T-helper 1 cell (primary cell): ENCODE measurements at regions not wholly inside any gene's neighbourhood (a gene's known extent, or its start where the extent isn't known, plus 50 kb on each side); places are given as distances from the start of the nearest gene placed in this dataset.
"Not testable (repeated sequence)": the region's sequence is repeated elsewhere in the genome, so short reads cannot be mapped to it uniquely, and the experiment has no call there.

ENCODE experiments used
- DNase-seq, 5 donors: peaks; one replicate each; pipeline ENCODE4 v3.0.0-alpha.2; 2012 to 2020

DNA sequence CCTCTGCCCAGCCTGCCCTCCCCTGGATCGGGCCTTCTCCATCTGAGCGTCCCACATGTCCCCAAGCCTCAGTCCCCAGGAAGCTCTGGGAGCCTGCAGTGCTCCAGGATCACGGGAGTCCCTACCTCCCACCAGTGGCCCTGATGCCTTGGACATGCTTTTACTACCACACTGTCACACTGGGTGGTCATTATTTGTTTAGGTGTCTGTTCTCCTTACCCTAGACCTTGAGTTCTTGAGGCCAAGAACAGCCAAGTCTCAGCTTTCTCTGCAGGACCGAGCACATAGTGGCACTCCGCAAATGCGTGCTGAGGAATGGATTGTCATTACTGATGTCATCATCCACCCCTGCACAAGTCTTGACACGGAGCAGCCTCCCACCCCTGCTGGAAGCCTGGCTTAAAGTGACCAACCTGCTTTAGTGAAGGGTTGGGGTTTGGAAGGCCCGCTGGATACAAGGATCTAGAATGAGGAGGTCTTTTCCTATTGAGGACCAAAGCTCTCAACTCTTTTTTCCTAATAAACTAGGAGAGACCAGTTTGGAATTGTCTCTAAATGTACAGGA lies 132.9 kb upstream of the CRHR1 start:
- DNase-seq: no peak

DNA sequence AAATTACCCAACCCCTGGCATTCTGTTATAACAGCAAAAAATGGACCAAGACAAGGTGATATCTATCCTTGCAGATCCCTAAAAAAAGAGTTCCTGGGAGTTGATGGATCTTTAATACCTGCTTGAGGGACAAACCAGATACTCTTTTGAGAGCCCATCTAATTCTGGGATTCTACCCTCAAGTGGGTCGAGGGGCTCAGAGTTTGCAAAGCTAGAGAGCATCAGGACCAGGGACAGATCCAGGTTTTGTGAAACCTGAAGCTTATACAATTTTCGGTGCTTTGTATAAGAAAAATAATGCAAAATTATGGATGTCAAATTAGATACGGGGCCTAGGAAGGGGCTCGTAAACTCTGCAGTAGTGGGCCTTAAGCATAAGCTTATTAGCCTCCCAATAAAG lies 130.5 kb upstream of the CRHR1 start:
- no peak for DNase-seq

DNA sequence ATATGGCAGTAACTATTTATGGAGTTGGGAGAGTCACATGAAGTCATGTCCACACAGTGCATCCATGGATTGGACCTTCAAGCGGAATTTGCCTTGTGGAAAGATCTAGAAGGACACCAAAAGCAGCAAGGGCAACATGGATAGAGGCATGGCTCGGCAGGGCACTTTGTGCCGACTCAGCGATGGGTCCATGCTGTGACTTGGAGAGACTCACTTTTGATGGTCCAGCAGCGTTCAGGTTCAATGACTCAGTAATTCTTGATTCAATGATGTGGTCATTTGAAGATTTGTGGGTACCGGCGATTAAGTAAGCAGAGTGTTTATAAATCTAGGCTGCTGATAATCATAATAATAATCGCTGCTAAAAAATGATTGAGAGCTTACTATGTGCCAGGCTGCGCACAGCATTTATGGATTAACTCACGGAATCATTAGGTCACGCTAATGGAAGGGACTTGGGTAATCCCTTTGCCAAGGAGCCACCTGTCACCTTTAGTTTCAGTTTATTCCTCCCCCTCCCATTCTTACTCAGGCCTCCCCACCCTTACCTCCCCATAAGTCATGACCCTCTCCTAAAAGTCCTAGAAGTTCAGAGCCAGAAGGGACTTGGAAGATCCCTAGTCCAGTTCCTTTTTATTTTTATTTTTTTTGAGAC lies 127.5 kb upstream of the CRHR1 start:
- no peak for DNase-seq

DNA sequence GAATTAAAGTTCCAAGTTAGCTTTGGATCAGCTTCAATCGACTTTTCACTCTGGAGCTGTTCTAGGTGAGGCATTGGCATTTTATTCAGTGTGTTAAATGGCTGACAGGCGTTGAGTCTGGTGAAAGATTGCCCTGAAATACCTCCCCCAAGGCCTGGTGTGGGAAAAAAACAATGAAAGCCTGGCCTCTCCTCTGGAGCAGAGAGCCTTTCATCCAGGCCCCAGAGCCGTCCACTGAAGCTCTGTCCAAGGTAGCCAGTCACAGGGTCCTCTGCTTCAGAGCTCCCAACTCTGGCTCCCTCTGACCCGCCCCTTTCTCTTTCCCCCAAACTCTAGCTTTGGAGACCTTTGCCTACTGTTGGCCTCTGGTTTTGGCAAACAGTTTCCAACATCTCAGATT lies 123.6 kb upstream of the CRHR1 start:
- no peak for DNase-seq

GRCh38 chr17:45662432-45662831 lies 121.7 kb upstream of the CRHR1 start:
- no peak for DNase-seq

- no peak for DNase-seq
Observed at GRCh38 chr17:45663772-45664171, 120.3 kb upstream of the CRHR1 start.

GRCh38 chr17:45664921-45665320 lies 119.2 kb upstream of the CRHR1 start:
- no peak for DNase-seq

GRCh38 chr17:45666046-45666600 lies 118.0 kb upstream of the CRHR1 start:
- DNase-seq: no peak

- DNase-seq: no peak
Observed at GRCh38 chr17:45666641-45667040, 117.5 kb upstream of the CRHR1 start.

DNA sequence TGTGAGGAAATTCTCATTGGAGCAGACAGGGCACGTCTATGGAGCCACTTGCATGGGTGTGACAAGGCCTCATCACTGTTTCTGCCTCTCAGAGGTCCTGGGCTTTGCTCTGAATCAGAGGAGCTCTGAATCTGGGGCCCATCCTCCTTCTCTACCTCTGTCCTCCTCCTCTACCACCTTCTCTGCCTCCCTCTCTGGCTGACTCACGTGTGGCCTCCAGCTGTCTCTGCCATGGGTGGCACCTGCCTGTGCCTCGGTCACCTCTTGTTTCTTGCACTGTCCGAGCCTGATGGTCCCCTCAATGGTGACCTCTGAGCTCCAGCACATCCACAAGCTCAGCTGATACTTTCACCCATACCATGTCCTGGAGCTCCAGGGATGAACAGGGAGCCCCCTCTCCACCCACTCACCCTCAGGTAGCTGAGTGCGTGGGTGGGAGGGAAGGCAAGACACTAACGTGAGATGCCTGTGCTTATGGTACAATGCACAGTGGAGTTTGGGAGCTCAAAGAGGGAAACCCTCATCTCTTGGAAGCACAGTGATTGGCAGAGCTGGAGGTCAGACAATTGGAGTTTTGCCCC lies 116.4 kb upstream of the CRHR1 start:
- DNase-seq: no peak

DNA sequence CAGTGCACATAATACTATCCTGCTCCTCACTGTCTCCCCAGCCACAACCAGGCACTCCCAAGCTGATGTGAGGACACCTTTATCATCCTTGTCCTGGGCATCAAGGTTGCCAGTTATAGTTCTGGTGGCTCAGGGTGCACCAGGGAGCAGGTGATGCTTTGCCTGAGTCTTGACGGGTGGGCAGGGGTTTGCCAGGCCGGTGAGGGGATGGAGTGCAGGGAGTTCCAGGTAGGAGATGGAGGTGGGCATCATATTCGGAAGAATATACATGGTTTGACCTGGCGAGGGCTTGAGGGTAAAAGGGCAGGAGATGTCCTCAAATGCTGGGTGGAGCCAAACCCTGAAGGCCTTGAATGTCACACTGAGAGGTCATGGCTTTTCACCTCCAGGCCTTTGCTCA lies 115.8 kb upstream of the CRHR1 start:
- no peak for DNase-seq

DNA sequence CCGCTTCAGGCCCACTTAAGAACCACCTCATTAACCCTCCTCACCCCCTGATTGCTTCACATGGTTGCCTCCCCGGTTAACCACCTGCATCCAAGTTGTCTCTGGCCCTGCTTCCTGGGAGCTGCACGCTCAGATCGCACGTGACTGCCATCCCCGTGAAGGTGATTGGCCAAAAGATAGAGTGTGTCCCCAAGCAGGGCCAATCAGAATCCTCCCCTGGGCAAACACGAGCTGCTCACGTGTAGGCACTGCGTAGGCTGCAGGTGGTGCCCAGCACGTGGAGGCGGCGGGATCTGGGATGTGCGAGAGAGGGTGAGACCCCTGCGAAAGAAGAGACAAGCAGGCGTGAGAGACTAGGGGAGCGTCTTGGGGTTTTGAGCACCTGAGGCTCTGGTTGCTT lies 111.8 kb upstream of the CRHR1 start:
- no peak for DNase-seq

GRCh38 chr17:45672792-45673191 lies 111.3 kb upstream of the CRHR1 start:
- DNase-seq: no peak

DNA sequence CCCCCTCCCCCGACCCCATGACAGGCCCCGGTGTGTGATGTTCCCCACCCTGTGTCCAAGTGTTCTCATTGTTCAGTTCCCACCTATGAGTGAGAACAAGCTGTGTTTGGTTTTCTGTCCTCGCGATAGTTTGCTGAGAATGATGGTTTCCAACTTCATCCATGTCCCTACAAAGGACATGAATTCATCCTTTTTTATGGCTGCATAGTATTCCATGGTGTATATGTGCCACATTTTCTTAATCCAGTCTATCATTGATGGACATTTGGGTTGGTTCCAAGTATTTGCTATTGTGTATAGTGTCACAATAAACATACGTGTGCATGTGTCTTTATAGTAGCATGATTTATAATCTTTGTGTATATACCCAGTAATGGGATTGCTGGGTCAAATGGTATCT lies 110.4 kb upstream of the CRHR1 start:
- not testable (repeated sequence) for DNase-seq

GRCh38 chr17:45675012-45675411 lies 109.1 kb upstream of the CRHR1 start:
- DNase-seq: no peak

- no peak for DNase-seq
Observed at GRCh38 chr17:45675892-45676291, 108.2 kb upstream of the CRHR1 start.

DNA sequence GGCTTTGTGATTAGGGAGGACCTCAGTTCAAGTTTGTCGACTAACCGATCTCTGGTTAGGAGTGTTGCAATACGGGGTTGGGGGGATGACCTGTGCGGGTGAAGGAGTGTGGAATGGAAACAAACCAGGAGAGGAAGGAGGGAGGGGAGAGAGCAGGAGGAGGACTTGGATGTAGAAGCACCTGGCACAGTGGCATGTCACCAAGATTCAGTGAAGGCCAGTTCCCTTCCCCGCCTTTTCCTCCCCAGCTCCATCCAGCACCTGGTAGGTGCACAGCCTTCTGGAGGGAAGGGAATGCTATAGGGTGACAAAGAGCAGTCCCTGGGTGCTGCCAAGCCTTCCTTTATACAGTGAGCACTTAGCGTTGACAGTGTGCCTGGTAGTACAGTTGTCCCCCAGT lies 107.4 kb upstream of the CRHR1 start:
- no peak for DNase-seq

GRCh38 chr17:45677770-45678169 lies 106.3 kb upstream of the CRHR1 start:
- DNase-seq: no peak

DNA sequence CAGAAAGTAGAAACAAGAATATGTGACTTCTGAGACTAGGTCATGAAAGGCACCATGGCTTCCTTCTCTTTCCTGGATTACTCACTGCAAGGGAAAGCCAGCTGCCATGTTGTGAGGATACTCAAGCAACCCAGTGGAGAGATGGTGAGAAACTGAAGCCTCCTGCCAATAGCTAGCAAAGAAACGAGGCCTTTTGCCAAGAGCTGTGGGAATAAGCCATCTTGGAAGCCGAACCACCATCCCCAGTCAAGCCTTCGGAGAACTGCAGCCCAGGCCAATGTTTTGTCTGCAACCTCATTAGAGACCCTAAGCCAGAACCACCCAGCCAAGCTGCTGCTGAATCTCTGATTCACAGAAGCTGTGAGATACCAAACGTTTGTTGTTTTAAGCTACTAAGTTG lies 104.7 kb upstream of the CRHR1 start:
- DNase-seq: no peak

GRCh38 chr17:45680360-45680759 lies 103.8 kb upstream of the CRHR1 start:
- DNase-seq: no peak

DNA sequence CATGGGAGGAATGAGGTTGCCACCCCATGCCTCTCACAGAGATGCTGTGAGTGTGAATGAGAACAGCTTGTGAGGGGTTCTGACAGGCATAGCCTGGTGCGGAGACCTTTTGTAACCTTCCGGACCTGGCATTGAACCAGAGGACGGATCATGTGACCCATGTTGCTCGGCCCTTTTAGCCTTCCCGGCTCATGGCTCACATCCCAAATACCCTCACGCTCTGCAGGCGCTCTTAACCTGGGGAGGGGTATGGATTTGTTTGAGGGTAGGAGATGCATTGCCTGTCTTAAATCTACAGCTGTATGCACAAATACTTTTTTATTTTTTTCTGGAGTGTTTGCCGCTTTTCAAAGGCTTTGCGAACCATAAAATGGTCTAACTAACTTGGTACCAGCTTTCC lies 102.4 kb upstream of the CRHR1 start:
- no peak for DNase-seq

- no peak for DNase-seq
Observed at GRCh38 chr17:45686250-45686649, 97.9 kb upstream of the CRHR1 start.

DNA sequence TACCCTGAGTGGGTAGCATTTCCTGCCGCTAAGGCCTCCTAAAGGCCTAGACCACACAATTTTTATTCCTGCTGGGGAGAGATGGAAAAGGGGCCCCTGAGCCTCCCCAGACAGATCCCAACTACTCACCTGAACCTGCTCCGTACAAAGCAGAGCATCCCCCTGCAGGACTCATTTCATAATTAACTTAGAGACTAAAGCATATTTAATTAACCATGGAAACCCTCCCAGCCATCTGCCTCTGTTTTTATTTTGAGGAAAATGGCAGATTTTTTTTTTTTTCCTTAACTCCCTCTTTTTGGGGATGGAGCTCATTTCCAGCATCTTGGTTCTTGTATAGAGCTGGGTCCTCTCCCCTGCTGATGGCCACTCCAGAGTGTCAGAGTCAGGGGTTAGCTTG lies 96.5 kb upstream of the CRHR1 start:
- no peak for DNase-seq

GRCh38 chr17:45688353-45688752 lies 95.8 kb upstream of the CRHR1 start:
- DNase-seq: no peak

GRCh38 chr17:45688820-45689219 lies 95.3 kb upstream of the CRHR1 start:
- DNase-seq: no peak
